Posterior vena cava (tissue), 2 donors: ENCODE measurements at regions not wholly inside any gene's neighbourhood (a gene's known extent, or its start where the extent isn't known, plus 50 kb on each side); places are given as distances from the start of the nearest gene placed in this dataset.

Experiments
- DNase-seq: peaks from one replicate; pipeline ENCODE4 v3.0.0-alpha.2; 2020; ENCODE audit warnings: low spot score
- intact Hi-C, 2 donors: fragments of 100-400 bp; cut with DNase I; formaldehyde crosslinking; loops; one replicate each; pipeline versions ENCODE4 v1.14.1 to v1.14.2; 2022 to 2023
- donor health status: DM: yes; HTN: yes; CAD: no.
- donor health status: DM: yes; HTN: yes; CAD: no.

GRCh38 chr12:91601054-91601453, 418.4 kb upstream of the DCN start:
- intact Hi-C loops, result no loop called here

GRCh38 chr12:91594715-91595114, 412.1 kb upstream of the DCN start:
- DNase-seq, result no peak
- intact Hi-C loops, result no loop called here

More at GRCh38 chr12:91601054-91601453, 418.4 kb upstream of the DCN start:
- no peak for DNase-seq

- DNase-seq, result no peak
- intact Hi-C loops, result no loop called here
Observed at GRCh38 chr12:91591639-91591987, 409.0 kb upstream of the DCN start.

- no peak for DNase-seq
- intact Hi-C loops, result no loop called here
Observed at GRCh38 chr12:91590966-91591638, 408.5 kb upstream of the DCN start.

- intact Hi-C loops, result no loop called here
Observed at GRCh38 chr12:91588874-91589454, 406.3 kb upstream of the DCN start.

GRCh38 chr12:91586015-91586414, 403.4 kb upstream of the DCN start:
- no peak for DNase-seq
- intact Hi-C loops, result no loop called here

More at GRCh38 chr12:91588874-91589454, 406.3 kb upstream of the DCN start:
- DNase-seq, result no peak

GRCh38 chr12:91582811-91583210, 400.2 kb upstream of the DCN start:
- intact Hi-C loops, result no loop called here
- no peak for DNase-seq

GRCh38 chr12:91579516-91580263, 397.1 kb upstream of the DCN start:
- no peak for DNase-seq
- intact Hi-C loops, result loop anchor here in 1 of 2 donors (5.0 kb wide), 1 partner anchor 1542 kb away; no protein-coding TSS in a partner anchor

GRCh38 chr12:91577586-91578539, 395.2 kb upstream of the DCN start:
- no peak for DNase-seq
- intact Hi-C loops, result loop anchor here in 1 of 2 donors (5.0 kb wide), 1 partner anchor 1541 kb away; no protein-coding TSS in a partner anchor

- intact Hi-C loops, result loop anchor here in 1 of 2 donors (5.0 kb wide), 1 partner anchor 1539 kb away; no protein-coding TSS in a partner anchor
Observed at GRCh38 chr12:91576432-91576831, 393.8 kb upstream of the DCN start.

GRCh38 chr12:91575630-91576029, 393.0 kb upstream of the DCN start:
- no peak for DNase-seq
- intact Hi-C loops, result loop anchor here in 1 of 2 donors (5.0 kb wide), 1 partner anchor 1538 kb away; no protein-coding TSS in a partner anchor

More at GRCh38 chr12:91576432-91576831, 393.8 kb upstream of the DCN start:
- DNase-seq, result no peak

GRCh38 chr12:91574975-91575374, 392.4 kb upstream of the DCN start:
- intact Hi-C loops, result loop anchor here in 1 of 2 donors (5.0 kb wide), 1 partner anchor 1538 kb away; no protein-coding TSS in a partner anchor

GRCh38 chr12:91574391-91574790, 391.8 kb upstream of the DCN start:
- no peak for DNase-seq
- intact Hi-C loops, result no loop called here

More at GRCh38 chr12:91574975-91575374, 392.4 kb upstream of the DCN start:
- DNase-seq, result no peak

- intact Hi-C loops, result no loop called here
- DNase-seq, result no peak
Observed at GRCh38 chr12:91572869-91573268, 390.3 kb upstream of the DCN start.

- no peak for DNase-seq
- intact Hi-C loops, result no loop called here
Observed at GRCh38 chr12:91567100-91567485, 384.5 kb upstream of the DCN start.

GRCh38 chr12:91566328-91567099, 383.9 kb upstream of the DCN start:
- intact Hi-C loops, result no loop called here
- no peak for DNase-seq

- DNase-seq, result no peak
- intact Hi-C loops, result no loop called here
Observed at GRCh38 chr12:91565846-91566245, 383.2 kb upstream of the DCN start.

GRCh38 chr12:91565246-91565645, 382.6 kb upstream of the DCN start:
- intact Hi-C loops, result no loop called here
- DNase-seq, result no peak
